ENCODE measurements at regions not wholly inside any gene's neighbourhood (a gene's known extent, or its start where the extent isn't known, plus 50 kb on each side); places are given as distances from the start of the nearest gene placed in this dataset.

GRCh38 chr12:113766131-113766878, 199.8 kb downstream of the RBM19 start:
- DNase-seq (ENCODE audit: low spot score): peak; percentile 69

- DNase-seq (ENCODE audit: low spot score): peak; percentile 54
These were observed 201.5 kb downstream of the RBM19 start for GRCh38 chr12:113764661-113765060.

- DNase-seq (ENCODE audit: low spot score): no peak
These were observed 203.0 kb downstream of the RBM19 start for GRCh38 chr12:113762882-113763816.

GRCh38 chr12:113762155-113762881, 203.8 kb downstream of the RBM19 start:
- peak; percentile 92 for DNase-seq (ENCODE audit: low spot score)

GRCh38 chr12:113759135-113759534, 207.0 kb downstream of the RBM19 start:
- no peak for DNase-seq (ENCODE audit: low spot score)

- no peak for DNase-seq (ENCODE audit: low spot score)
These were observed 207.8 kb downstream of the RBM19 start for GRCh38 chr12:113758165-113758924.

GRCh38 chr12:113757221-113758002, 208.7 kb downstream of the RBM19 start:
- DNase-seq (ENCODE audit: low spot score): no peak

GRCh38 chr12:113756609-113757008, 209.5 kb downstream of the RBM19 start:
- DNase-seq (ENCODE audit: low spot score): no peak

GRCh38 chr12:113755098-113755497, 211.0 kb downstream of the RBM19 start:
- no peak for DNase-seq (ENCODE audit: low spot score)

GRCh38 chr12:113751513-113751912, 214.6 kb downstream of the RBM19 start:
- no peak for DNase-seq (ENCODE audit: low spot score)

- DNase-seq (ENCODE audit: low spot score): no peak
These were observed 216.7 kb downstream of the RBM19 start for GRCh38 chr12:113749433-113749815.

GRCh38 chr12:113748707-113749432, 217.3 kb downstream of the RBM19 start:
- peak; percentile 31 for DNase-seq (ENCODE audit: low spot score)

GRCh38 chr12:113747017-113747416, 219.1 kb downstream of the RBM19 start:
- peak; percentile 59 for DNase-seq (ENCODE audit: low spot score)

- no peak for DNase-seq (ENCODE audit: low spot score)
These were observed 221.2 kb downstream of the RBM19 start for GRCh38 chr12:113744802-113745395.

- no peak for DNase-seq (ENCODE audit: low spot score)
These were observed 223.3 kb downstream of the RBM19 start for GRCh38 chr12:113742801-113743200.

- DNase-seq (ENCODE audit: low spot score): peak; percentile 36
These were observed 225.4 kb downstream of the RBM19 start for GRCh38 chr12:113740699-113741098.

GRCh38 chr12:113735131-113735530, 231.0 kb downstream of the RBM19 start:
- DNase-seq (ENCODE audit: low spot score): peak; percentile 20

GRCh38 chr12:113734503-113734902, 231.6 kb downstream of the RBM19 start:
- no peak for DNase-seq (ENCODE audit: low spot score)

GRCh38 chr12:113732916-113733315, 233.2 kb downstream of the RBM19 start:
- DNase-seq (ENCODE audit: low spot score): no peak
